Vagina (tissue), 2 donors: ENCODE measurements at regions not wholly inside any gene's neighbourhood (a gene's known extent, or its start where the extent isn't known, plus 50 kb on each side); places are given as distances from the start of the nearest gene placed in this dataset.

Experiments used
- DNase-seq, 2 donors: peaks; one replicate each; pipeline ENCODE4 v3.0.0-alpha.2; 2017; ENCODE audit errors: extremely low spot score in 2 of 2
- H3K27ac ChIP-seq: fragments of 200-600 bp; sonication (generic); one replicate; pipeline ENCODE4 v1.5.1; 2019
- H3K27me3 ChIP-seq: fragments of 200-600 bp; sonication (generic); one replicate; pipeline ENCODE4 v1.5.1; 2019
- H3K36me3 ChIP-seq, 2 donors: fragments of 200-600 bp; sonication (generic); one replicate each; pipeline ENCODE4 v1.5.1; 2017 to 2019
- H3K4me1 ChIP-seq: fragments of 200-600 bp; sonication (generic); one replicate; pipeline ENCODE4 v1.5.1; 2019
- H3K4me3 ChIP-seq, 2 donors: fragments of 200-600 bp; sonication (generic); 1 replicate in 1 of 2; 2 replicates in 1 of 2; pipeline ENCODE4 v1.5.1; 2016 to 2019
- H3K9me3 ChIP-seq: fragments of 200-600 bp; sonication (generic); one replicate; pipeline ENCODE4 v1.5.1; 2019
- POLR2A ChIP-seq, 2 donors: fragments of 450-650 bp; IDR thresholded peaks; one replicate each; pipeline ENCODE4 v1.6.1; 2017; ENCODE audit warnings: antibody characterized with exemption in 2 of 2, mild to moderate bottlenecking in 2 of 2, moderate library complexity in 2 of 2
- POLR2AphosphoS5 ChIP-seq, 2 donors: sonication (generic); formaldehyde crosslinking; IDR thresholded peaks; one replicate each; pipeline ENCODE4 v1.9.0; 2017; ENCODE audit warnings: antibody characterized with exemption in 2 of 2, mild to moderate bottlenecking in 2 of 2, low read depth in 1 of 2; ENCODE audit not compliant: insufficient read depth in 1 of 2
- intact Hi-C: fragments of 100-400 bp; cut with DNase I; formaldehyde crosslinking; loops from one replicate; pipeline ENCODE4 v1.15.1; 2023
- TF ChIP-seq, protein P1 (sequence below), 3 experiments: fragments of 450-650 bp in 2 of 3; fragments of 200-600 bp in 1 of 3; sonication (generic) in 1 of 3; IDR thresholded peaks; one replicate each; pipeline ENCODE4 v1.5.1; 2017 to 2019; ENCODE audit warnings: antibody characterized with exemption in 3 of 3, mild to moderate bottlenecking in 2 of 3, moderate library complexity in 2 of 3

DNA sequence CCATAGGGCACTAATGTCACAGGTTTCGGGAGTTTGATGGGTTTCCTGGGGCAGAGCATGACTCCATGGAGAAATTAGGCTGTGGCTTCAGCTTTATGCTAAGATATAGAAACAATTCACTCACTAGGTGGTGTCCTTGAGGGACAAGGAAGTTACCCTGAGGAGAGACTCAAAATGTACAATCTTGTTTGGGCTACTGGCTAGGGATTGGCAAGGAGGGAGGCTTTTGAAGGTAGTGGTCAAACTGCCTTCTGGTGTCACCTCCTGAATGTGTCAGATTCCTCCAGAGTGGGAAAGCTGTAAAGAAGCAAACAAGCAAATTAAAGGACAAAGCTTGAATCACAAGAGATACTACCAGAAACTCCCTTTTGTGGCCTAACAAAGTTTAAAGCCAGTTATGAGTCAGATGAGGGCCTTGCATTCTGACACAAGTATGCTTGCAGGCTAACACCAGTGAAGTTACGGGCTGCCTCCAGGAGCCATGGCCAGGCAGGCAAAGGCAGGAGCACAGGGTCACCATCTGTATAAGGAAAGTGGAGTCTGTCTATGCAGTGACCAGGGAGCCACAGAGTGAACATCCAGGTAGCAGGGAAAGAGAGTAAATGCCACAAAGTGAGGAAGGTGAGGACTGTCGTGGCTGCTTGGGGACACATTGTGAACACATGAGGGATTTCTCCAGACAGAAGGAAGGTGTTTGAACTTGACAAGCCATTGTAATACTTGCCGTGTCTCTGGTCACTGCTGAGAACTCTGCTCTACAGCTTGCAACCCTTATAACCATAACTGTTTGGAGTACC lies 107.7 kb upstream of the DTNBP1 start:
- intact Hi-C loops: no loop called here
- Histone ChIP-seq H3K27ac (no peak overlapping the region), H3K4me3 (no peak overlapping the region), H3K4me1 (no peaks in the 10 kb centered on the region), H3K9me3 (no peaks in the 10 kb centered on the region), H3K27me3 (no peaks in the 10 kb centered on the region), H3K36me3 (no peaks in the 10 kb centered on the region)
- TF ChIP-seq POLR2A (IDR thresholded peaks at IDR 0.05) (no peak), POLR2AphosphoS5 (IDR thresholded peaks at IDR 0.05; ENCODE audit: insufficient read depth in 1 of 2, low read depth in 1 of 2) (no peak)
- TF ChIP-seq, protein P1, sequence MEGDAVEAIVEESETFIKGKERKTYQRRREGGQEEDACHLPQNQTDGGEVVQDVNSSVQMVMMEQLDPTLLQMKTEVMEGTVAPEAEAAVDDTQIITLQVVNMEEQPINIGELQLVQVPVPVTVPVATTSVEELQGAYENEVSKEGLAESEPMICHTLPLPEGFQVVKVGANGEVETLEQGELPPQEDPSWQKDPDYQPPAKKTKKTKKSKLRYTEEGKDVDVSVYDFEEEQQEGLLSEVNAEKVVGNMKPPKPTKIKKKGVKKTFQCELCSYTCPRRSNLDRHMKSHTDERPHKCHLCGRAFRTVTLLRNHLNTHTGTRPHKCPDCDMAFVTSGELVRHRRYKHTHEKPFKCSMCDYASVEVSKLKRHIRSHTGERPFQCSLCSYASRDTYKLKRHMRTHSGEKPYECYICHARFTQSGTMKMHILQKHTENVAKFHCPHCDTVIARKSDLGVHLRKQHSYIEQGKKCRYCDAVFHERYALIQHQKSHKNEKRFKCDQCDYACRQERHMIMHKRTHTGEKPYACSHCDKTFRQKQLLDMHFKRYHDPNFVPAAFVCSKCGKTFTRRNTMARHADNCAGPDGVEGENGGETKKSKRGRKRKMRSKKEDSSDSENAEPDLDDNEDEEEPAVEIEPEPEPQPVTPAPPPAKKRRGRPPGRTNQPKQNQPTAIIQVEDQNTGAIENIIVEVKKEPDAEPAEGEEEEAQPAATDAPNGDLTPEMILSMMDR (IDR thresholded peaks at IDR 0.05): no peak
- no peak for DNase-seq

DNA sequence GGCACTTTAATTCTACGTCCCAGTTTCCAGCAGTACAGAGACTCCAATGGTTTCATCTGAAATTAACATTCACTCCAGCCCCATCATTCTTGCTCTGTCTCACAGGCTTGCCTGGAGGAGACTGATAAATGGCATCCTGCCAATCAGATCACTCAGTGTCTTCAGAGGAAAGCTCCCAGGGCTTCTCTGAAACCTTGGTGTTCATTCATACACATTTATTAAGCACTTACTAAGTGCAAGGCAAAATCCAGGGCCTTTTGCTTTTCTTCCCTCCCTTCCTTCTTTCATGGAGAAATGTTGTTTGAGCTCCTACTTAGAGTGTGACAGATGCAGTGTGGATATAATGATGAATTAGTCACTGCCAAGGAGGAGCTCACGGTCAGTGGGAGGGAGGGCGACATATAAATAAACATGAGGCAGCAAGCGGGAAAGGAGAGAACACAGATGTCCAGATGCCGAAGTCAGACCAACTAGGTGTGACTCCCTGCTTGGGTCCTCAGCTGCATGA lies 106.7 kb upstream of the DTNBP1 start:
- H3K4me3 ChIP-seq: no peak overlapping the region
- no peaks in the 10 kb centered on the region for H3K4me1 ChIP-seq
- no peak for DNase-seq
- H3K27ac ChIP-seq: no peak overlapping the region
- H3K9me3 ChIP-seq: no peaks in the 10 kb centered on the region
- intact Hi-C loops: no loop called here
- no peaks in the 10 kb centered on the region for H3K27me3 ChIP-seq
- no peaks in the 10 kb centered on the region for H3K36me3 ChIP-seq
- TF ChIP-seq POLR2A (IDR thresholded peaks at IDR 0.05) (no peak), POLR2AphosphoS5 (IDR thresholded peaks at IDR 0.05; ENCODE audit: insufficient read depth in 1 of 2, low read depth in 1 of 2) (no peak)
- TF ChIP-seq, protein P1 (IDR thresholded peaks at IDR 0.05): no peak

DNA sequence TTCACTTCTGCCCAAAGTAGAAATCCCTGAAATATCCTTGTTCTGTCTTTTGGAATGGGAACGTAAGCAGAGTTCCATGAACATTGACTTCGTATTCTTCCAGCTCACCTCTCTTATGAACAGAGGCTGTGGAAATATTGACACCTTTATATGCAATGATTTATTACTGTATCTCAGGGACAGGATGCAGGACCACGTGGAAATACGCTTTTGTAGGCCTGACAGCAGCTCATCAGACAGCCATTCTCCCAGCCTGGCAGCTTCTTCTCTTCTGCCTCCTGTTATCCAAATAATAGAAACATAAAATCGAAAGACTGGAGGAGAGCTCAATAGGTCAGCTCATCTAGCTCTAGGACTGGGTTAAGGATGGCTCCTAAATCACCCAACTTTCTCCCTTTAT lies 106.2 kb upstream of the DTNBP1 start:
- Histone ChIP-seq H3K27ac (no peak overlapping the region), H3K36me3 (no peaks in the 10 kb centered on the region), H3K4me1 (peaks cover 5% of the 10 kb centered on the region), H3K4me3 (no peak overlapping the region), H3K9me3 (no peaks in the 10 kb centered on the region), H3K27me3 (no peaks in the 10 kb centered on the region)
- intact Hi-C loops: no loop called here
- TF ChIP-seq, protein P1 (IDR thresholded peaks at IDR 0.05): no peak
- TF ChIP-seq POLR2AphosphoS5 (IDR thresholded peaks at IDR 0.05; ENCODE audit: insufficient read depth in 1 of 2, low read depth in 1 of 2) (no peak), POLR2A (IDR thresholded peaks at IDR 0.05) (no peak)
- no peak for DNase-seq

DNA sequence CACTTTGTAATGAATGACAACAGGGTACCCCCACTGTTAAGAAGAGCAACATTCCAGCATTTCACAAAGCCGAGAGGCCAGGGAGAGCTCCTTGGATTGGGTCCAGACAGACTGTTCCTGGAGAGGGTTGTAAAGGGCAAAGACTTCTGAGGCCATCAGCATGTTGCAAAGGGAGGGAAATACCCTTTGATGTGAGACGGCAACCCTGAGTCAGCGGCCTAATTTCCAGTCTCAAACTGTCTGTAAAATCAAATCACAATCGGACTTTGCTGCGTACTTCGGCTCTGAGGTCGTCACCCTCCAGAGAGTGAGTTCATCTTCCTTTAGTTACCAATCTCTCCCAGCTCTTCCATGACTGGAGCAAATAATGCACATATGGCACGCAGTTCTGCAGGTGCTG lies 101.0 kb upstream of the DTNBP1 start:
- Histone ChIP-seq H3K4me3 (no peak overlapping the region), H3K27me3 (no peaks in the 10 kb centered on the region), H3K36me3 (no peaks in the 10 kb centered on the region), H3K4me1 (peaks cover 10% of the 10 kb centered on the region), H3K27ac (no peak overlapping the region), H3K9me3 (no peaks in the 10 kb centered on the region)
- intact Hi-C loops: no loop called here
- TF ChIP-seq POLR2AphosphoS5 (IDR thresholded peaks at IDR 0.05; ENCODE audit: insufficient read depth in 1 of 2, low read depth in 1 of 2) (no peak), POLR2A (IDR thresholded peaks at IDR 0.05) (no peak)
- TF ChIP-seq, protein P1 (IDR thresholded peaks at IDR 0.05): no peak
- DNase-seq: no peak

DNA sequence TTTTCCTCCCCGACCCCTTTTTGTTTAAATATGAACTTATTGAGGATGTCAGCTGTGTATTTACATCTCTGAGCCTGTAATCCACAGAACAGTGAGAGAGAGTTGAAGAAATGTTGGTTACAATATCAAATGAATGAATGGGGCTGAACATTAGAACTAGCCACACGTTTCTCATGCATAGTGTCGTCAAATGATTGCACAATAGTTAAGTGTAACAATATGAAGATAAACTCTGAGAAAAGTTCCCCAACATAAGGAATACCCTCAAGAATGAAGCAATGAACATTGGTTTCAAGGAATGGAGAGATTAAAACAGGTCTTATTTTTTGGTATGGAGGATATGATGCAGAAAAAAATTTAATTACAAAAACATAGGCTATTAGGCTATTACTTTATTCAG lies 100.5 kb upstream of the DTNBP1 start:
- H3K27ac ChIP-seq: no peak overlapping the region
- DNase-seq: no peak
- H3K36me3 ChIP-seq: no peaks in the 10 kb centered on the region
- TF ChIP-seq, protein P1 (IDR thresholded peaks at IDR 0.05): no peak
- TF ChIP-seq POLR2A (IDR thresholded peaks at IDR 0.05) (no peak), POLR2AphosphoS5 (IDR thresholded peaks at IDR 0.05; ENCODE audit: insufficient read depth in 1 of 2, low read depth in 1 of 2) (no peak)
- no peak overlapping the region for H3K4me3 ChIP-seq
- H3K27me3 ChIP-seq: no peaks in the 10 kb centered on the region
- no peaks in the 10 kb centered on the region for H3K9me3 ChIP-seq
- intact Hi-C loops: no loop called here
- peaks cover 10% of the 10 kb centered on the region for H3K4me1 ChIP-seq
